ENCODE measurements at regions not wholly inside any gene's neighbourhood (a gene's known extent, or its start where the extent isn't known, plus 50 kb on each side); places are given as distances from the start of the nearest gene placed in this dataset.
"Not testable (repeated sequence)": the region's sequence is repeated elsewhere in the genome, so short reads cannot be mapped to it uniquely, and the experiment has no call there.

- not testable (repeated sequence) for DNase-seq
Measured at GRCh38 chr1:223025190-223025734, 117.8 kb downstream of the TLR5 start.

- not testable (repeated sequence) for DNase-seq
Measured at GRCh38 chr1:223026639-223027038, 116.4 kb downstream of the TLR5 start.

DNA sequence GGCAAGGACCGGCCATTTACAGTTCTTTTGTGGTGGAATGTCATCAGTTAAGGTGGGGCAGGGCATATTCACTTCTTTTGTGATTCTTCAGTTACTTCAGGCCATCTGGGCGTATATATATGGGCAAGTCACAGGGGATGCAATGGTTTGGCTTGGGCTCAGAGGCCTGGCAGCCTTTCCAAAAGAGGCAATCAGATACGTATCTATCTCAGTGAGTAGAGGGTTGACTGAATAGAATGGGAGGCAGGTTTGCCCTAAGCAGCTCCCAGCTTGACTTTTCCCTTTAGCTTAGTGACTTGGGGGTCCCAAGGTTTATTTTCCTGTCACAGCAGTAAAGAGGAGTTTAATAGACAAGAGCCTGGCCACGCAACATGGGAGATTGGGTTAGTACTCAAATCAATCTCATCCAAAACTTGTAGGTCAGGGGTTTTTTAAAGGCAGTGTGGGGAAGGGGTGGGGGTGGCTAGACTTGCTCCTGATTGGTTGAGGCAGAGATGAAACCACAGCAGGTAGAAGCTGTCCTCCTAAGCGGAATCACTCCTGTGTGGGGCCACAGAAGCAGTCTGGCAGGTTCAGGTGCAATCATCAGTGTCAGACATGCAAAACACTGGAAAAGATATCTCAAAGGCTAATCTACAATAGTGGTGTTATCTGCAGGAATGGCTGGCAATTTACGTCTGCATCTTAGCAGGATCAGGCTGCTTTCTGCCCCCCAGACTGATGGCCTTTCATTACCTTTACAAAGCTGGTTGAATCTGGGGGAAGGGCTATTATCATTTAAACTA is 112.9 kb downstream of the TLR5 start:
- no peak for DNase-seq

- DNase-seq = no peak
Measured at GRCh38 chr1:223030871-223031400, 112.1 kb downstream of the TLR5 start.

DNA sequence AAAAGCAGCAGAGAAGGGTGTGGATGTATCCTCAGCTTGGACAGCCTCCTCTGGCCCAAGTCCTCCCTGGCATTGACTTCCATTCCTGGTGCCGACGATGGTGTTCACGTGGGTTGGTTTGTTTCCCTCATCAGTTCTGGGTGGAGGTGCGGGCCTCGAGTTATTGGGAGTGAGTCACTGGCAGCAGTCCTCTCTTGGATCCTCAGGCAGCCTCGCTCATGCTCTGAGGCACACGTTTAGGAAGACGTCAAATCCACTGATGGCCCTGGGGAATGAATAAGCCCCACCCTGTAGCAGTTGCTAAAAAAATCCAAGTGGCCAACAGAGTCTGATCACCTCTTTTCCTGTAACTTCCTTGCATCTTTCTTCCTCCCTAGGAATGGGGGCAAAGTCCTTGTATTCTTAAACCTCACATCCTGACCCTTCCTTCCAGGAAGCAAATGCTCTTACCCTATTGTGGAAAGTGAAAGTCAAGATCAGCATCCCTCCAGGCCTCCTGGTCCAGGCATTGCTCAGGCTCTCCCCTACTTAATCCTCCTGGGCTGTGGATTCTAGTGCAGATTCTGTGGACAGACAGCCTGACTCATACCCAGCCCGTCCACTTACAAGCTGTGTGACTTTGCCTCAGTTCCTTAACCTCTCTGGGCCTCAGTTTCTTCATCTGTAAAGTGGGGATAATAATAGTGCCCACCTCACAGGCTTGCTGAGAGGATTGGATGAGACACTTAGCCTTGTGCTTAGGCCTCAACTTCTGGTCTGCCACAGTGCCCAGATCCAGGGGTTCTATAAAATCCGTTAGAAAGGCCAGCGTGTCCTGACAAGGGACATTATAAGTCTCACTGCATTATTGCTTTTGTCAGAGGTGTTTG is 111.1 kb downstream of the TLR5 start:
- DNase-seq = no peak

DNA sequence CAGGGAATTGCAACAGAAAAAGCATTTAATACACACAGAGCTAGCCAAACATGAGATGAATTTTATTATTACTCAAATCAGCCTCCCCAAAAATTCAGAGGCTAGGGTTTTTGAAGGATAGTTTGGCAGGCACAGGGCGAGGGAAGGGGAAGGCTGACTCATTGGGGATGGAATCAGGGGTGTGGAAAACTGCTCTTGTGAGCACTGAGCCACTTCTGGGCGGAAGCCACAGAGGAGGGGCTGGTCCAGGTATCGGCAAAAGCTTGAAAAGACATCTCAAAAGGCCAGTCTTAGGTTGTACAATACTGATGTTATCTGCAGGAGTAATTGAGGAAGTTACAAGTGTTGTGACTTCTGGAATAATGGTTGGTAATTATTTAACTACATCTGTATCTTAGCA is 109.4 kb downstream of the TLR5 start:
- DNase-seq = no peak

- no peak for DNase-seq
Measured at GRCh38 chr1:223034270-223034798, 108.7 kb downstream of the TLR5 start.

DNA sequence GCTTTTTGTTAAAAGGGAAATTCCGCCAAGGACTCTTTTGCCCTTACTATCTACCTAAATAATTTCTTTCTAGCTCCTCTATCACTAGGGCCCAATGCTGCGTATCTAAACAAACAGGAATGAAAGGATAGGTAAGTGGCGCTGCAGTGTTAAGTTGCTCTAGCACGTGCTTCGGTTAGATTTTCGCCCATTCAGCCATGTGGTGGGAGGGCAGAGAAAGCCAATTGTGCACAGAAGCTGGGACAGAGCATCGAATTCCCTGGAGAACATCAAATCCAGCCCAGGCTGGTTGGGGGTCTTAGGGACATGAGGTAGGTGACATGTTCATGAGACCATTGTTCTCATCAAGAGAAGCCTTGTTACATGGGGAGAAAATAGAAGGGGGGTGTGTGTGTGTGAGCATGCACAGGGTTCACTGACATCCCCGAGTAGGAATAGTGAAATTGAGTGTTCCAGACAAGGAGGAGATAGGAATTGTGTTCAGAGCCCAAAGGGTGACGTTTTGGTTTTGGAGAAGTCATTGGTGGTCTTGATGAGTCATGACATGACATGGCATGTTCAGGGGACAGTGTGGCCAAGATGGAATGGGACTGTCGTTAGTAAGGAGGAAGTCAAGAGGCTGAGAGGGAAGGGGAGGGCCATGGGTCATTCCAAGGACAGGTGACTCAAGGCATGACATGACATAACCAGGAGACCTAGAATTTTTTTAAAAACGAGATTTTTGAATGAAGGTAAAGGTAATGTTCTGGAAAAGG is 107.1 kb downstream of the TLR5 start:
- no peak for DNase-seq

GRCh38 chr1:223036479-223036845 is 106.6 kb downstream of the TLR5 start:
- DNase-seq = no peak

- DNase-seq = no peak
Measured at GRCh38 chr1:223037845-223038244, 105.2 kb downstream of the TLR5 start.

DNA sequence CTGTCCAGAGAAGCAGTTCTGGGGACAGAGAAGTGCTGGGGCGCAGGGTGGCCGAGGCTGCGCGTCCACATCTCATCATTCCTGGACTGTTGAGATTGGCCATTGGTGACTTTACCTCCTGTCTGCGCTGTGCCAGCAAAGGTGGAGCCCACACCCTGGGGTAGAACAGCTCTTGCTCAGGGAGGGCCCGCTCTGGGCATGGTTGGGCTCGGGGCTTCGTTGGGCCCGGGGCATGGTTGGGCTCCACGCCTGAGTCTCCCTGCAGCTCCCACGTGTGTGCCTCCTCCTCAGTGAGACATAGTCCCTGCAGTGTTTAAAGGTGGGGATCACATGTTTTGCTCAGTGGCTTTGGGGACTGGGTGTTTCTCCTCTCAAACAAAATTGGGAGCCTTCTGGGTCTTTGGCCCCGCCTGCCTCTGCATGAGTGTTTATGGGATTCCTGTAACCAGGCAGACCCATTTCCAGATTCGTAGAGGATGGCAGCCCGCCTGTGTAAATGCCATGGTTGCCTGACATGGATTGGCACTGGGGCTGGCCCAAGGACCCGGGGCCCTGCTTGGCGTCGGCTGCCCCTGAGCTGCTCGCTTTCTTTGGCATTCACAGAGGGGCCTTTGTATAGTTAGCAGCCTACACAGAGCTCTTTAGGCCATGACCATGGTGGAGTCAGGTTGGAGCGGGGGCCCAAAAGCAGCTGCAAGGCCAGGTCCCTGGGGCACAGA is 104.6 kb downstream of the TLR5 start:
- no peak for DNase-seq

DNA sequence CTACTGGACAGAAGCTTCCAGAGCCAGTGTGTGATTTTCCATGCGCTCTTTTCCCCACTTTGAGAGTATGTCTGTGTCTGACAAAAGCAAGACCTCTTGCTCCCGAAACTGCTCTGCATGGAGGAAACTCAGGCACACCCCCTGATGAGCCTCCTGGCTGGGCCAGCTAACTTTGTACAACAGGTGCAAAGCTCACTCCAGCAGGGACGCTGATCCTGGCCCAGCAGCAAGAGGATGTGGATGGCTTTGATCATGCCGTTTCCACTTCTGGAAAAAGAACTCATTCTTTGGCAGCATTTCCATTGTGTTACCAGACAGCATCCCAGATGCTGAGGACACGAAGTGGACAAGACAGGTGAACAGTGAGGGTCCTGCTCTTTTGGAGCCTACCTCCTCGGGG is 103.1 kb downstream of the TLR5 start:
- no peak for DNase-seq

DNA sequence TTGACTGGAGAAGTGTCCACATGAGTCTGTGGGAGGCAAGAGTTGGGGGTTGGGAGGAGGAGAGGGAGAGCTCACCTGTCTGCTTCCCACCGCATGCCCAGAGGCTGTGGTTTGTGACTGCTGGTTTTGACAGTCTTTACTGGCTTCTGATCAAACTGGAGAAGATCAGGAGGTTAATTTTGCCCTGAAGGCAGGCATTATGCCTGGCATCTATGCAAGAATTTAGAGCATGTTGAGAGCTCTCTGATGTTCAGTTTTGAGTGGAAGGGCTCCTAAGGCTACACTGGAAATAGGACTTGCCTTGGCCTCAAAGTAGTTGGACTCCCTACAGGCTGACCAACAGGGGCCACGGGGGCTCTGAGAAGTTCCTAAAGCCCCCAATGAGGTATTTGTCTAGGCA is 101.6 kb downstream of the TLR5 start:
- no peak for DNase-seq

DNA sequence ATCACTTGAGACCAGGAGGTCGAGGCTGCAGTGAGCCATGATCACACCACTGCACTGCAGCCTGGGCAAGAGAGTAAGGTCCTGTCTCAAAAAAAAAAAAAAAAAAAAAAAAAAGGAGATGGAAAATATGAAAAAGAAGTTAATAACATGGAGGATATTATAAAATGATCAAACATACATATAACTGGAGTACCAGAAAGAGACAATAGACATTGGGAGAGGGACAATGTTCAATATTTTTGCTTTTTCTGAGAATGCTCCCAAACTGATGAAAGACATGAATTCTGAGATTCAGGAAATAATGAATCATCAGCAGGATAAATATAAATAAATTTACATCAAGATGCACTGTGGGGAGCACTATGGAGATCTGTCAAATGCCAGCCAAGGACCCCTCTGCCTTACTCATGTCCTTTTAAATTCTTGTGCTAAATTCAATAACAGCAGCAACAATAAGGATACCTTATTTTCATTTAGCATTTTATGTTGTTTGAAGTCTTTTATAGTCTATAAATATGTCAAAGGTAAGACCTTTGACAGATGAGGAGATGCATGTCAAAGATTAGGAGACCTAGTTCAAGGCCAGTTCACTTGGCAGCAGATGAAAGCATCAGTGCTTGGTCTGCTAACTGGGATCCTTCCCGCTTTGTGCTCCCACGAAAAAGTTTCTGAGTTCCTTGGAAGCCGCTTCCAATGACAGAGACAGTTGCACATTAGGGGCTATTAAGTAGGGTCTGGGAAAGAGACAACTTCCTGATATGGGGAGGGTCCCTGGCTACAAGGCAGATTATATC is 97.7 kb downstream of the TLR5 start:
- DNase-seq = no peak

DNA sequence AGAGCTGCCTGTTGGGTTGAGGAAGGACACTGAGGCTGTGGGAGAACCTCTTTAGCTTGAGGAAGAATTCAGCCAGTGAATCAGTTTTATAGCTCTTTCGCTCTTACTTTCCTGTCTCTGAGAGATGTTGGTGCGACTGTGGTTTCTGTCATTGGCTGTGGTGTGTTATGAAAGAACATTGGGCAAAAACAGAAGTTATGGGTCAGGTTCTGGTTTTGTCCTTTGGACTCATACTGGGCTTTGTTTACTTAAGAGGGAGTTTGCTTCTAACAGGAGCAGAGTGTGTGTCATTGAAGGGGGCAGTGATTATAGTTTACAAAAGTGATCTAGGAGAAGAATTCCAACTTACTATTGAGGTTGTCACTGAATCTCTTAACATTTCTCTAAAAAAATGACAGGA is 97.0 kb downstream of the TLR5 start:
- DNase-seq = no peak

DNA sequence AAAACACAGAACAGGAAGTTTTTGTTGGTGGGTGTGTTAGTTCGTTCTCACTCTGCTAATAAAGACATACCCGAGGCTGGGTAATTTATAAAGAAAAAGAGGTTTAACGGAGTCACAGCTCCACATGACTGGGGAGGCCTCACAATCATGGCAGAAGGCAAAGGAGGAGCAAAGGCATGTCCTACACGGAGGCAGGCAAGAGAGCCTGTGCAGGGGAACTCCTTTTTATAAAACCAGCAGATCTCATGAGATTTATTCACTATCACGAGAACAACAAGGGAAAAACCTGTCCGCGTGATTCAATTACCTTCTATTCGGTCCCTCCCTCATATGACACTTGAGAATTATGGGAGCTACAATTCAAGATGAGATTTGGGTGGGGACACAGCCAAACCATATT is 96.6 kb downstream of the TLR5 start:
- not testable (repeated sequence) for DNase-seq

DNA sequence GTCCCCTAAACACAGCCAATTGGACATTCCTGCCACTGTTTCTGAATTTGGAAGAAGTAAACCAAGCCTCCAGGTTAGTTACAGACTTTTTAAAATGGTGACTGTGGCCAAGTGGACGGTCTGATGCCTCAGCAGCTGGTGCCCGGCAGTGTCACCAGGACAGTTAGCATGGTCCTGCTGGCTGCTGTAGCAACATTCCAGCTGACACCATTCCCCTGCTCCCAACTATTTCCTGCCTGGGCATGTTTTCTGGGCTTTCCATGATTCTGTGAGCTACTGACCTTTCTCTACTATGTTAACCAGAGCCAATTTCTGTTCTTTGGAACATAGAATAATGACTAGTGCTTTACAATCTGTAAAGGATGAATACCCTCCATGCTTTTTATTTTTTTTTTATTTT is 95.0 kb downstream of the TLR5 start:
- DNase-seq = no peak

DNA sequence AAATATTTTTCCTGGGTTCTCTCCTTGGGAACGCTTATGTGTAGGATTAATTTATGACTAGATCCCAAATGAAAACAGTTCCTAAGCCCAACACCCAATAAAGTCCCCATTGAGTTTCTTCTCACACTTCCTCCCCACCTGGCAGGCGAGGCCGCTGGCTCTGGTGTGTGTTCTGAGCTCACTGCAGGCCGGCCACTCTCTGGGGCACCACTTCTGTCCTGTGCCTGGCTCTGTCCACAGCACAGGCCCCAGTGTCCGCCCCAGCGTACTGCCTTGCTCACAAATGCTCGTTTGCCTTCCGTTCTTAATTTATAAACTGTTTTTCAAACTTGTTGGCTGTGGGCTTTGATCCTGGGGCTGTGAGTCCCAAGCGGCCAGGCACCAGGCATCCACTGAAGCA is 90.6 kb downstream of the TLR5 start:
- DNase-seq = no peak

DNA sequence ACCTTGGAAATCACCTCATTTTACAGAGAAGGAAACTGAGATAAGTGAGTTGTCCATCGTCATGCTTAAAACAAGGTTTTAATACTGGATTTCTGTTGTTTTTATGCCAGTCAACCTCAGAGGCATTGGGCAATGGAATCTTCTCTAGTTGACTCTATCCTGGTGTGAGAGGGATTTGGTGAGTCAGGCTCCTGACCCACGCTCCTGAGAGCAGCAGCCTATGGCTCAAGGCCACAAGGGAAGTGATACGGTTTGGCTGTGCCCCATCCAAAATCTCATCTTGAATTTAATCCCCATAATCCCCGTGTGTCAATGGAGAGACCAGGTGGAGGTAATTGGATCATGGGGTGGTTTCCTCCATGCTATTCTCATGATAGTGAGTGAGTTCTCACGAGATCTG is 90.1 kb downstream of the TLR5 start:
- no peak for DNase-seq

GRCh38 chr1:223056802-223057201 is 86.2 kb downstream of the TLR5 start:
- no peak for DNase-seq

DNA sequence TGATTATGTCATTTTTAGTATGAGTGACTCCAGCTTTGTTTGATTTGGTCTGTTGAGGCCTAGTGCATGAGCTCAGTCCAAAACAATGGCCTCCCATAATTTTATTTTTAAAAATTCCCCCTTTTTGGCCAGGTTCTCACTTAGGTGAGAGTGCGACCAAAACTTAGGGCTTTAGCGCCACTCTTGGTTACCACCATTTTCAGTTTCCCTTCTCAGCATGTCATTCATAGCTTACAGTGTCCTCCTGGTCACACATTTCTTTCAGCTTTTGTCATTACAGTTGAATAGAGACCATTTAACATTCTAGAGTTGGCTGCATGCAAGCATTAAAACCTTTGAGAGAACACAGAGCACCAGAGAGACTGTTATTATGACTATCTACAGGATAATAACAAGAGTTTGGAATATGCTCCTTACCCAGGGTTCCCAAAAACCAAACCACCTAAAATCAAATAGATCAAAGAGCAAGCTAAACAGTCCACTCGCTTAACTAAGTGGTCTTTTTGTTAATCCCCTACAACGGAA is 85.4 kb downstream of the TLR5 start:
- DNase-seq = no peak

Measured in stimulated activated CD4-positive, alpha-beta T cell treated with anti-CD3 and anti-CD28 coated beads, Interleukin-4, amount 100 ng/mL, for 1 hour (primary cell).